Suppressor macrophage treated with lipopolysaccharide for 1 hour (primary cell): ENCODE measurements at regions not wholly inside any gene's neighbourhood (a gene's known extent, or its start where the extent isn't known, plus 50 kb on each side); places are given as distances from the start of the nearest gene placed in this dataset.
"Not testable (repeated sequence)": the region's sequence is repeated elsewhere in the genome, so short reads cannot be mapped to it uniquely, and the experiment has no call there.

Source experiments
- DNase-seq, 3 donors: peaks; one replicate each; pipeline ENCODE4 v3.0.0-alpha.2; 2020 to 2022

- DNase-seq, result no peak
Measured at GRCh38 chr10:62996925-62997324, 136.2 kb upstream of the NRBF2 start.

GRCh38 chr10:62996516-62996915 is 136.6 kb upstream of the NRBF2 start:
- DNase-seq, result no peak

- no peak for DNase-seq
Measured at GRCh38 chr10:62993121-62993520, 140.0 kb upstream of the NRBF2 start.

- peak in 2 of 3 donors; percentile 8 to 33 for DNase-seq
Measured at GRCh38 chr10:62992145-62992721, 140.9 kb upstream of the NRBF2 start.

- peak; percentile 14 to 48 (median 42) for DNase-seq
Measured at GRCh38 chr10:62990126-62990525, 143.0 kb upstream of the NRBF2 start.

- DNase-seq, result no peak
Measured at GRCh38 chr10:62985807-62986600, 147.1 kb upstream of the NRBF2 start.

- no peak for DNase-seq
Measured at GRCh38 chr10:62981096-62981495, 152.0 kb upstream of the NRBF2 start.

- peak; percentile 24 to 51 (median 41) for DNase-seq
Measured at GRCh38 chr10:62980687-62981086, 152.4 kb upstream of the NRBF2 start.

- DNase-seq, result no peak
Measured at GRCh38 chr10:62979921-62980320, 153.2 kb upstream of the NRBF2 start.

- DNase-seq, result no peak
Measured at GRCh38 chr10:62978482-62978881, 154.6 kb upstream of the NRBF2 start.

GRCh38 chr10:62974795-62975194 is 158.3 kb upstream of the NRBF2 start:
- peak; percentile 14 to 43 (median 27) for DNase-seq

GRCh38 chr10:62972103-62972502 is 155.9 kb upstream of the EGR2 start:
- DNase-seq, result no peak

GRCh38 chr10:62964026-62964425 is 147.9 kb upstream of the EGR2 start:
- no peak for DNase-seq

GRCh38 chr10:62961951-62962523 is 145.9 kb upstream of the EGR2 start:
- DNase-seq, result no peak

- DNase-seq, result no peak
Measured at GRCh38 chr10:62960416-62960815, 144.2 kb upstream of the EGR2 start.

- no peak for DNase-seq
Measured at GRCh38 chr10:62959553-62959952, 143.4 kb upstream of the EGR2 start.

GRCh38 chr10:62958980-62959379 is 142.8 kb upstream of the EGR2 start:
- DNase-seq, result no peak

GRCh38 chr10:62946278-62946677 is 130.1 kb upstream of the EGR2 start:
- no peak for DNase-seq

- no peak for DNase-seq
Measured at GRCh38 chr10:62939698-62940097, 123.5 kb upstream of the EGR2 start.

- DNase-seq, result no peak
Measured at GRCh38 chr10:62938672-62939071, 122.5 kb upstream of the EGR2 start.

GRCh38 chr10:62937674-62938073 is 121.5 kb upstream of the EGR2 start:
- no peak for DNase-seq

GRCh38 chr10:62935022-62935421 is 118.9 kb upstream of the EGR2 start:
- no peak for DNase-seq

- peak in 2 of 3 donors; percentile 9 to 20 for DNase-seq
Measured at GRCh38 chr10:62934258-62934657, 118.1 kb upstream of the EGR2 start.

GRCh38 chr10:62928763-62929162 is 112.6 kb upstream of the EGR2 start:
- DNase-seq, result not testable (repeated sequence)
